Panc1 (cell line): ENCODE measurements at regions not wholly inside any gene's neighbourhood (a gene's known extent, or its start where the extent isn't known, plus 50 kb on each side); places are given as distances from the start of the nearest gene placed in this dataset.
"Not testable (repeated sequence)": the region's sequence is repeated elsewhere in the genome, so short reads cannot be mapped to it uniquely, and the experiment has no call there.

ENCODE experiments used
- CTCF ChIP-seq: fragments of 450-650 bp; IDR thresholded peaks from 2 replicates; pipeline ENCODE4 v1.5.1; 2017; ENCODE audit warnings: mild to moderate bottlenecking
- POLR2AphosphoS5 ChIP-seq: IDR thresholded peaks from 2 replicates; pipeline ENCODE4 v1.6.1; 2012; ENCODE audit warnings: mild to moderate bottlenecking, low read depth, low read length, moderate library complexity
- REST ChIP-seq, 2 experiments: IDR thresholded peaks; 2 replicates each; pipeline ENCODE4 v1.6.1; 2011 to 2012; ENCODE audit warnings: low read depth in 2 of 2, control low read depth in 1 of 2, low read length in 1 of 2, mild to moderate bottlenecking in 1 of 2, moderate library complexity in 1 of 2; ENCODE audit not compliant: insufficient read depth in 1 of 2
- SIN3A ChIP-seq: IDR thresholded peaks from 2 replicates; pipeline ENCODE4 v1.6.1; 2012; ENCODE audit warnings: low read depth, mild to moderate bottlenecking, low read length, moderate library complexity, borderline replicate concordance; ENCODE audit not compliant: insufficient read depth
- TCF7L2 ChIP-seq: IDR thresholded peaks from 2 replicates; pipeline ENCODE4 v1.6.1; 2011; ENCODE audit warnings: mild to moderate bottlenecking, low read depth, low read length, inconsistent platforms

- not testable (repeated sequence) for TF ChIP-seq CTCF; POLR2AphosphoS5; REST (IDR thresholded peaks at IDR 0.05; ENCODE audit: insufficient read depth in 1 of 2, low read depth in 2 of 2, low read length in 1 of 2); SIN3A; TCF7L2
Measured at GRCh38 chr9:65384759-65385654, 100.0 kb upstream of the FOXD4L5 start.
